Adrenal gland (tissue), 9 donors: ENCODE measurements at regions not wholly inside any gene's neighbourhood (a gene's known extent, or its start where the extent isn't known, plus 50 kb on each side); places are given as distances from the start of the nearest gene placed in this dataset.

Experiments
- DNase-seq, 7 donors: peaks; one replicate each; pipeline ENCODE4 v3.0.0-alpha.2; 2019 to 2020
- H3K27ac ChIP-seq, 5 donors: fragments of 200-600 bp; sonication (generic) in 4 of 5; 1 replicate in 3 of 5; 2 replicates in 2 of 5; pipeline versions ENCODE4 v1.5.1 to v1.8.0; 2016 to 2020; ENCODE audit warnings: mild to moderate bottlenecking in 1 of 5
- H3K27me3 ChIP-seq: fragments of 200-600 bp; 2 replicates; pipeline ENCODE4 v1.8.0; 2021
- H3K36me3 ChIP-seq, 2 donors: fragments of 200-600 bp; replicated peaks in 1 of 2; 1 replicate in 1 of 2; 2 replicates in 1 of 2; pipeline versions ENCODE4 v1.5.1 to v1.8.0; 2018 to 2022
- H3K4me1 ChIP-seq, 2 donors: fragments of 200-600 bp; replicated peaks in 1 of 2; 1 replicate in 1 of 2; 2 replicates in 1 of 2; pipeline versions ENCODE4 v1.5.1 to v1.8.0; 2018 to 2021
- H3K4me3 ChIP-seq, 4 donors: fragments of 200-600 bp; sonication (generic) in 3 of 4; one replicate each; pipeline ENCODE4 v1.5.1; 2016 to 2018
- H3K9me3 ChIP-seq, 3 donors: fragments of 200-600 bp; sonication (generic) in 1 of 3; replicated peaks in 1 of 3; 1 replicate in 2 of 3; 2 replicates in 1 of 3; pipeline versions ENCODE4 v1.5.1 to v1.8.0; 2016 to 2021
- CTCF ChIP-seq, 6 experiments: fragments of 450-650 bp in 4 of 6; fragments of 200-600 bp in 2 of 6; sonication (generic) in 1 of 6; IDR thresholded peaks; 1 replicate in 5 of 6; 2 replicates in 1 of 6; pipeline versions ENCODE4 v1.5.1 to v1.8.0; 2016 to 2021; ENCODE audit warnings: antibody characterized with exemption in 6 of 6, mild to moderate bottlenecking in 2 of 6, moderate library complexity in 1 of 6
- POLR2A ChIP-seq, 2 donors: fragments of 450-650 bp; IDR thresholded peaks; one replicate each; pipeline ENCODE4 v1.6.1; 2017; ENCODE audit warnings: antibody characterized with exemption in 2 of 2, mild to moderate bottlenecking in 2 of 2, moderate library complexity in 1 of 2
- WGBS, 4 donors: extraction: QIAGEN DNeasy Blood & Tissue Kit in 2 of 4; methylation state at CpG; one replicate each; pipeline versions ENCODE4 v1.1.5 to v1.1.7; 2013 to 2017; 5-methylcytosine and 5-hydroxymethylcytosine counted together
- intact Hi-C, 2 donors: fragments of 100-400 bp; cut with DNase I; formaldehyde crosslinking; loops; one replicate each; pipeline versions ENCODE4 v1.14.1 to v1.15.0; 2022 to 2023
- donor health status: healthy with polysubstance abuse.
- donor health status: Bipolar disorder and iron deficiency.
- donor health status: DM: yes; HTN: yes; CAD: no.
- donor health status: DM: no; HTN: no; CAD: no.
- donor health status: DM: no; HTN: no; CAD: no.

GRCh38 chr9:28270156-28270555 lies 696.9 kb upstream of the C9orf72 start:
- no peaks in the 10 kb centered on the region for H3K27me3 ChIP-seq
- H3K4me3 ChIP-seq: no peak overlapping the region
- H3K27ac ChIP-seq: no peak overlapping the region
- no peaks in the 10 kb centered on the region for H3K36me3 ChIP-seq
- no peak for TF ChIP-seq POLR2A (IDR thresholded peaks at IDR 0.05)
- no peak for TF ChIP-seq CTCF (IDR thresholded peaks at IDR 0.05)
- no peaks in the 10 kb centered on the region for H3K9me3 ChIP-seq
- WGBS, 4 donors: 73 to 80% (median 78%) methylated on average over 4 of the region's 4 CpGs
- no peak for DNase-seq
- no peaks in the 10 kb centered on the region for H3K4me1 ChIP-seq
- intact Hi-C loops: no loop called here

- intact Hi-C loops: no loop called here
- no peaks in the 10 kb centered on the region for H3K27me3 ChIP-seq
- H3K27ac ChIP-seq: no peak overlapping the region
- no peaks in the 10 kb centered on the region for H3K9me3 ChIP-seq
- TF ChIP-seq CTCF (IDR thresholded peaks at IDR 0.05): no peak
- TF ChIP-seq POLR2A (IDR thresholded peaks at IDR 0.05): no peak
- WGBS, 4 donors: 62 to 75% (median 69%) methylated on average over 4 of the region's 4 CpGs
- no peak overlapping the region for H3K4me3 ChIP-seq
- no peaks in the 10 kb centered on the region for H3K4me1 ChIP-seq
- no peaks in the 10 kb centered on the region for H3K36me3 ChIP-seq
- no peak for DNase-seq
Observed at GRCh38 chr9:28272127-28272526, 698.8 kb upstream of the C9orf72 start.

- 45 to 55% (median 50%) methylated on average over 4 of the region's 4 CpGs for WGBS, 4 donors
- intact Hi-C loops: no loop called here
Observed at GRCh38 chr9:28287455-28287854, 714.2 kb upstream of the C9orf72 start.

GRCh38 chr9:28289746-28290145 lies 716.5 kb upstream of the C9orf72 start:
- Histone ChIP-seq H3K36me3 (no peaks in the 10 kb centered on the region), H3K27me3 (no peaks in the 10 kb centered on the region), H3K4me3 (no peak overlapping the region), H3K9me3 (no peaks in the 10 kb centered on the region), H3K27ac (no peak overlapping the region), H3K4me1 (no peaks in the 10 kb centered on the region)
- intact Hi-C loops: no loop called here
- DNase-seq: no peak
- TF ChIP-seq POLR2A (IDR thresholded peaks at IDR 0.05) (no peak), CTCF (IDR thresholded peaks at IDR 0.05) (no peak)

More at GRCh38 chr9:28287455-28287854, 714.2 kb upstream of the C9orf72 start:
- Histone ChIP-seq H3K4me3 (no peak overlapping the region), H3K27me3 (no peaks in the 10 kb centered on the region), H3K9me3 (no peaks in the 10 kb centered on the region), H3K4me1 (no peaks in the 10 kb centered on the region), H3K27ac (no peak overlapping the region), H3K36me3 (no peaks in the 10 kb centered on the region)
- DNase-seq: no peak
- TF ChIP-seq POLR2A (IDR thresholded peaks at IDR 0.05) (no peak), CTCF (IDR thresholded peaks at IDR 0.05) (no peak)
